DND-41 (cell line): ENCODE measurements at regions not wholly inside any gene's neighbourhood (a gene's known extent, or its start where the extent isn't known, plus 50 kb on each side); places are given as distances from the start of the nearest gene placed in this dataset.

Source experiments
- EZH2 ChIP-seq: IDR thresholded peaks from 3 replicates; pipeline ENCODE4 v1.6.1; 2012; ENCODE audit warnings: borderline replicate concordance, low read depth, mild to moderate bottlenecking, moderate library complexity, low read length, inconsistent platforms; ENCODE audit not compliant: severe bottlenecking
- TF ChIP-seq, protein P1 (sequence below): IDR thresholded peaks from 2 replicates; pipeline ENCODE4 v1.5.1; 2012; ENCODE audit warnings: borderline replicate concordance, low read length, moderate library complexity, mild to moderate bottlenecking; ENCODE audit not compliant: poor library complexity, severe bottlenecking; ENCODE audit errors: extremely low read depth

DNA sequence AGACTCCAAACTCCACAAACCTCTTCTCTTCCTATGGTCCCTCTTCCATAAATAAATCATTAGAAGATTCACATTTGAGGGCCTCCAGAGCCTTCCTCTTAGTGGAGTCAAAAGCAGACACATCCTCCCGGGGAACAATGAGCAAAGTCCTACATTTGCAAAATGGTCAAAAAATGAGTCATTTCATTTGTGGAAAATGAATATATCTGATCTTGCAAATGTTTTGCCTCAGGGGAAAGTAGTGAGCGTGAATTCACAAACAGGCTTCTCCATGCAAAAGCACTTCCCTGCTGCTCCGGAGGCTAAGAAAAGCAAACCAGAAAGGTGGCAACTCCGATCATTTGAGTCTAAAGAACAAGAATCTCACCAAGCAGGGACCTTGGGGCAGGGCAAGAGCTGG, 86.7 kb upstream of the IQSEC1 start:
- TF ChIP-seq, protein P1, sequence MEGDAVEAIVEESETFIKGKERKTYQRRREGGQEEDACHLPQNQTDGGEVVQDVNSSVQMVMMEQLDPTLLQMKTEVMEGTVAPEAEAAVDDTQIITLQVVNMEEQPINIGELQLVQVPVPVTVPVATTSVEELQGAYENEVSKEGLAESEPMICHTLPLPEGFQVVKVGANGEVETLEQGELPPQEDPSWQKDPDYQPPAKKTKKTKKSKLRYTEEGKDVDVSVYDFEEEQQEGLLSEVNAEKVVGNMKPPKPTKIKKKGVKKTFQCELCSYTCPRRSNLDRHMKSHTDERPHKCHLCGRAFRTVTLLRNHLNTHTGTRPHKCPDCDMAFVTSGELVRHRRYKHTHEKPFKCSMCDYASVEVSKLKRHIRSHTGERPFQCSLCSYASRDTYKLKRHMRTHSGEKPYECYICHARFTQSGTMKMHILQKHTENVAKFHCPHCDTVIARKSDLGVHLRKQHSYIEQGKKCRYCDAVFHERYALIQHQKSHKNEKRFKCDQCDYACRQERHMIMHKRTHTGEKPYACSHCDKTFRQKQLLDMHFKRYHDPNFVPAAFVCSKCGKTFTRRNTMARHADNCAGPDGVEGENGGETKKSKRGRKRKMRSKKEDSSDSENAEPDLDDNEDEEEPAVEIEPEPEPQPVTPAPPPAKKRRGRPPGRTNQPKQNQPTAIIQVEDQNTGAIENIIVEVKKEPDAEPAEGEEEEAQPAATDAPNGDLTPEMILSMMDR = no peak
- no peak for TF ChIP-seq EZH2
